ENCODE measurements at regions not wholly inside any gene's neighbourhood (a gene's known extent, or its start where the extent isn't known, plus 50 kb on each side); places are given as distances from the start of the nearest gene placed in this dataset.

GRCh38 chr7:46484906-46485305 is 563.8 kb upstream of the IGFBP3 start:
- intact Hi-C loops (cut with DNase I), result no loop called here
- WGBS, 4 donors, result 79 to 84% (median 82%) methylated on average over 3 of the region's 3 CpGs
- no peak for TF ChIP-seq CTCF (IDR thresholded peaks at IDR 0.05)

GRCh38 chr7:46480619-46481018 is 559.5 kb upstream of the IGFBP3 start:
- Histone ChIP-seq H3K4me1 (no peaks in the 10 kb centered on the region), H3K27ac (peak overlapping the region in 2 of 12 donors; percentile 13 to 19), H3K36me3 (no peaks in the 10 kb centered on the region), H3K4me3 (no peak overlapping the region), H3K9me3 (peaks cover 0 to 2% (median 0%) of the 10 kb centered on the region in 12 donors), H3K27me3 (no peaks in the 10 kb centered on the region)
- ATAC-seq (peak in 1 of 4 donors; percentile 41), DNase-seq (peak in 1 of 5 donors; percentile 12)
- WGBS, 4 donors, result 66 to 78% (median 69%) methylated on average over 2 of the region's 2 CpGs
- TF ChIP-seq POLR2A (IDR thresholded peaks at IDR 0.05) (no peak), CTCF (IDR thresholded peaks at IDR 0.05) (no peak)
- intact Hi-C loops (cut with DNase I), result no loop called here

More at GRCh38 chr7:46484906-46485305, 563.8 kb upstream of the IGFBP3 start:
- Histone ChIP-seq H3K27ac (no peak overlapping the region), H3K9me3 (no peaks in the 10 kb centered on the region), H3K36me3 (no peaks in the 10 kb centered on the region), H3K27me3 (no peaks in the 10 kb centered on the region), H3K4me3 (no peak overlapping the region), H3K4me1 (peaks cover 0 to 6% (median 0%) of the 10 kb centered on the region in 12 donors)
- DNase-seq (no peak), ATAC-seq (no peak)

GRCh38 chr7:46479680-46480079 is 558.6 kb upstream of the IGFBP3 start:
- Histone ChIP-seq H3K4me1 (no peaks in the 10 kb centered on the region), H3K36me3 (no peaks in the 10 kb centered on the region), H3K27ac (no peak overlapping the region), H3K27me3 (no peaks in the 10 kb centered on the region), H3K9me3 (peaks cover 0 to 11% (median 0%) of the 10 kb centered on the region in 12 donors), H3K4me3 (no peak overlapping the region)
- no peak for ATAC-seq
- intact Hi-C loops (cut with DNase I), result no loop called here
- no peak for DNase-seq
- WGBS, 4 donors, result 96 to 98% (median 97%) methylated on average over 4 of the region's 4 CpGs
- TF ChIP-seq POLR2A (IDR thresholded peaks at IDR 0.05), result no peak
- TF ChIP-seq CTCF (IDR thresholded peaks at IDR 0.05), result no peak

GRCh38 chr7:46478046-46478445 is 557.0 kb upstream of the IGFBP3 start:
- TF ChIP-seq POLR2A (IDR thresholded peaks at IDR 0.05) (no peak), CTCF (IDR thresholded peaks at IDR 0.05) (no peak)
- H3K4me1 ChIP-seq, result no peaks in the 10 kb centered on the region
- H3K36me3 ChIP-seq, result no peaks in the 10 kb centered on the region
- H3K4me3 ChIP-seq, result no peak overlapping the region
- no peaks in the 10 kb centered on the region for H3K27me3 ChIP-seq
- ATAC-seq (no peak), DNase-seq (no peak)
- H3K9me3 ChIP-seq, result peaks cover 0 to 27% (median under 1%) of the 10 kb centered on the region in 12 donors
- intact Hi-C loops (cut with DNase I), result no loop called here
- WGBS, 4 donors, result 96 to 100% (median 98%) methylated on average over 1 of the region's 1 CpG
- no peak overlapping the region for H3K27ac ChIP-seq

Data from heart left ventricle (tissue), 16 donors.